ENCODE measurements at regions not wholly inside any gene's neighbourhood (a gene's known extent, or its start where the extent isn't known, plus 50 kb on each side); places are given as distances from the start of the nearest gene placed in this dataset.

GRCh38 chr7:69489533-69489932, 108.7 kb upstream of the AUTS2 start:
- H3K4me1 ChIP-seq = no peaks in the 10 kb centered on the region
- TF ChIP-seq POLR2AphosphoS5 (IDR thresholded peaks at IDR 0.05) (no peak), EP300 (IDR thresholded peaks at IDR 0.05) (no peak), POLR2A (IDR thresholded peaks at IDR 0.05) (no peak)
- TF ChIP-seq, protein P1, sequence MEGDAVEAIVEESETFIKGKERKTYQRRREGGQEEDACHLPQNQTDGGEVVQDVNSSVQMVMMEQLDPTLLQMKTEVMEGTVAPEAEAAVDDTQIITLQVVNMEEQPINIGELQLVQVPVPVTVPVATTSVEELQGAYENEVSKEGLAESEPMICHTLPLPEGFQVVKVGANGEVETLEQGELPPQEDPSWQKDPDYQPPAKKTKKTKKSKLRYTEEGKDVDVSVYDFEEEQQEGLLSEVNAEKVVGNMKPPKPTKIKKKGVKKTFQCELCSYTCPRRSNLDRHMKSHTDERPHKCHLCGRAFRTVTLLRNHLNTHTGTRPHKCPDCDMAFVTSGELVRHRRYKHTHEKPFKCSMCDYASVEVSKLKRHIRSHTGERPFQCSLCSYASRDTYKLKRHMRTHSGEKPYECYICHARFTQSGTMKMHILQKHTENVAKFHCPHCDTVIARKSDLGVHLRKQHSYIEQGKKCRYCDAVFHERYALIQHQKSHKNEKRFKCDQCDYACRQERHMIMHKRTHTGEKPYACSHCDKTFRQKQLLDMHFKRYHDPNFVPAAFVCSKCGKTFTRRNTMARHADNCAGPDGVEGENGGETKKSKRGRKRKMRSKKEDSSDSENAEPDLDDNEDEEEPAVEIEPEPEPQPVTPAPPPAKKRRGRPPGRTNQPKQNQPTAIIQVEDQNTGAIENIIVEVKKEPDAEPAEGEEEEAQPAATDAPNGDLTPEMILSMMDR (IDR thresholded peaks at IDR 0.05) = no peak
- no peaks in the 10 kb centered on the region for H3K9me3 ChIP-seq
- no peaks in the 10 kb centered on the region for H3K27me3 ChIP-seq
- DNase-seq = no peak
- no peaks in the 10 kb centered on the region for H3K36me3 ChIP-seq
- no peak overlapping the region for H3K27ac ChIP-seq
- 92 to 93% methylated on average over 3 of the region's 3 CpGs for WGBS, 2 donors
- intact Hi-C loops (cut with DNase I) = no loop called here
- no peak overlapping the region for H3K4me3 ChIP-seq

DNA sequence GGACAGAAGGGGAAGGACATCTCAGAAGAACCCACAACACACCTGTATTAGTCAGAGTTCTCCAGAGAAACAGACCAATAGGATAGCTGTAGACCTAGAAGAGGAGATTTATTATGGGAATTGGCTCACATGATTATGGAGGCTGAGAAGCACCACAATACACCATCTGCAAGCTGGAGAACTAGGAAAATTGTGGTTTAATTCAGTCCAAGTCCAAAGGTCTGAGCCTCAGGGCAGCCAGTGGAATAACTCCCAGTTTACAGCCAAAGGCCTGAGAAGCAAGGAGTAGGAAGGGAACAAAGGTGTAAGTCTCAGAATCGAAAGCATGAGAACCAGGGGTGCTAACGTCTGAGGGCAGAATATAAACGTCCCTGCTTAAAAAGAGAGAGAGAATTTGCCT, 99.6 kb upstream of the AUTS2 start:
- intact Hi-C loops (cut with DNase I) = no loop called here
- no peak for DNase-seq
- no peaks in the 10 kb centered on the region for H3K4me1 ChIP-seq
- no peak overlapping the region for H3K27ac ChIP-seq
- no peak for TF ChIP-seq POLR2AphosphoS5 (IDR thresholded peaks at IDR 0.05)
- WGBS, 2 donors = 59 to 86% methylated on average over 3 of the region's 3 CpGs
- no peaks in the 10 kb centered on the region for H3K27me3 ChIP-seq
- no peak overlapping the region for H3K4me3 ChIP-seq
- H3K9me3 ChIP-seq = no peaks in the 10 kb centered on the region
- no peaks in the 10 kb centered on the region for H3K36me3 ChIP-seq

DNA sequence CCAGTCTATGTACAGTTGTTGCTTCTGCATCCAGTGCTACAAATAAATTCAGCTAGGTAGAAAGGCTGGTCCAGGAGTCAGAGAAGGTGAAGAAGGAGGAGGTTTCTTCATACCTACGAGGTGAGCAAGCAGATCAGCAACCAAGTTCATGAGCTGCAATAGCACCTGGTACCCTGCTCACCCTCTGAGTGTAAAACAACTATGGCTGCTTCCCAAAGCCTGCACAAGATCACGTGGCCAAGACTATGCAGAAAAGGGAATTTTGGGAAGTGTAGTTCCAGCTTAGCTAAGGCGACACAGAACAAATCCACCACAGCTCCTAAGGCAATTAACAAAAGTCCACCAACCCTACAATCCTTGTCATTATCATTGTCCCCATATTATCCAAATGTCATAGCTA, 95.9 kb upstream of the AUTS2 start:
- Histone ChIP-seq H3K9me3 (no peaks in the 10 kb centered on the region), H3K4me1 (no peaks in the 10 kb centered on the region), H3K27ac (no peak overlapping the region), H3K36me3 (no peaks in the 10 kb centered on the region), H3K27me3 (no peaks in the 10 kb centered on the region), H3K4me3 (no peak overlapping the region)
- no peak for TF ChIP-seq POLR2AphosphoS5 (IDR thresholded peaks at IDR 0.05)
- TF ChIP-seq EP300 (IDR thresholded peaks at IDR 0.05) = no peak
- TF ChIP-seq, protein P1 (IDR thresholded peaks at IDR 0.05) = no peak
- 51 to 83% methylated on average over 3 of the region's 3 CpGs for WGBS, 2 donors
- intact Hi-C loops (cut with DNase I) = no loop called here
- no peak for DNase-seq

DNA sequence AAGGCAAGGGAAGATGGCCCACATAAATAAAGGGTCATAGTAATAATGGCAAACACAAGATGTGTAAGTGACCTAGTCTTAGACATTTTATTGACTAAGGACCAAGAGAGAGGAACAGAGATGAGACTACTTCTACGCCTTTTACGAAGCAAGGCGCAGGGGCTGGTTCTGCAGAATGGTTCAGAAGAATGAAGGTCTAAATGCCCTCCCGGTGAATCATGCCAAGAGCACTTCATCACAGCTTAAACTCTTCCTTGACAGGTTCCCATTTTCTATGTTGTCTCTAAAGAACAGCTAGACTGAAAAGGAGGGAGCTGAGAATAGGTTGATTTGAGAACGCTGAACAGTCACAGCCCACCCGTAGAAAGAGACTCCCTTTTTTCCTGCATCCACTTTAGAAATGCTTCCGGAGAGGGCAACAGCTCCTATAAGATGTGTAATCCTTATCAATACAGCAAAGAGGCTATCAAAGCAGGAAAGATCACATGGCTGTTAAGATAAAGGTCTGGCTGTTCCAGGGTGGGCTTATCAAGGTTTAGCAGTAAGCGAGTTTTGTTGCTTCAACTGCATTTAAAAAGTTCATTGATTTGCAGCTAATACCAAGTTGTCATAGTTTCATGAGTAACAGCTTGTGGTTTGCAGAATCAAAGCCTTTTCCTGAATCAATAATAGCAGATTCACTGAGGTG, 93.4 kb upstream of the AUTS2 start:
- Histone ChIP-seq H3K4me3 (no peak overlapping the region), H3K36me3 (no peaks in the 10 kb centered on the region), H3K4me1 (no peaks in the 10 kb centered on the region), H3K9me3 (no peaks in the 10 kb centered on the region), H3K27ac (no peak overlapping the region), H3K27me3 (no peaks in the 10 kb centered on the region)
- intact Hi-C loops (cut with DNase I) = no loop called here
- TF ChIP-seq, protein P1 (IDR thresholded peaks at IDR 0.05) = no peak
- TF ChIP-seq EP300 (IDR thresholded peaks at IDR 0.05) = no peak
- no peak for DNase-seq
- 77 to 79% methylated on average over 8 of the region's 8 CpGs for WGBS, 2 donors

GRCh38 chr7:69508736-69509135, 89.5 kb upstream of the AUTS2 start:
- H3K4me3 ChIP-seq = no peak overlapping the region
- WGBS, 2 donors = 94 to 100% methylated on average over 2 of the region's 2 CpGs
- H3K9me3 ChIP-seq = no peaks in the 10 kb centered on the region
- H3K27ac ChIP-seq = no peak overlapping the region
- no peaks in the 10 kb centered on the region for H3K4me1 ChIP-seq
- H3K36me3 ChIP-seq = no peaks in the 10 kb centered on the region
- DNase-seq = no peak
- TF ChIP-seq POLR2AphosphoS5 (IDR thresholded peaks at IDR 0.05) (no peak), POLR2A (IDR thresholded peaks at IDR 0.05) (no peak), EP300 (IDR thresholded peaks at IDR 0.05) (no peak)
- TF ChIP-seq, protein P1 (IDR thresholded peaks at IDR 0.05) = no peak
- intact Hi-C loops (cut with DNase I) = no loop called here
- no peaks in the 10 kb centered on the region for H3K27me3 ChIP-seq
